ENCODE measurements at regions not wholly inside any gene's neighbourhood (a gene's known extent, or its start where the extent isn't known, plus 50 kb on each side); places are given as distances from the start of the nearest gene placed in this dataset.

- TF ChIP-seq CTCF (IDR thresholded peaks at IDR 0.05 in 2 of 3, conservative IDR thresholded peaks at IDR 0.05 in 1 of 3; ENCODE audit: control insufficient read depth in 2 of 3, extremely low read depth in 1 of 3, insufficient read depth in 1 of 3, low read depth in 3 of 3, low read length in 3 of 3) (no peak), CHD1 (IDR thresholded peaks at IDR 0.05; ENCODE audit: low read depth, low read length) (no peak), NR2F1 (conservative IDR thresholded peaks at IDR 0.05) (no peak)
These were observed 1348.4 kb upstream of the B3GALT2 start (continued) for GRCh38 chr1:194534784-194535183.

- Histone ChIP-seq H3K4me3 (no peak overlapping the region), H3K9me3 (replicated peaks; ENCODE audit: control insufficient read depth, insufficient read depth, low read length) (no peaks in the 10 kb centered on the region; the same call in 2 of the 3 replicates), H2AFZ (ENCODE audit: control insufficient read depth, low read depth, low read length) (no peak overlapping the region), H3K79me2 (ENCODE audit: control insufficient read depth, insufficient read depth, low read length) (no peaks in the 10 kb centered on the region), H4K20me1 (ENCODE audit: control insufficient read depth, insufficient read depth) (no peaks in the 10 kb centered on the region), H3K4me2 (ENCODE audit: control insufficient read depth, insufficient read depth) (no peak overlapping the region), H3K27me3 (replicated peaks in 1 of 2; ENCODE audit: control insufficient read depth in 2 of 2, insufficient read depth in 2 of 2, low read length in 1 of 2) (no peaks in the 10 kb centered on the region), H3K27ac (ENCODE audit: control insufficient read depth, insufficient read depth) (no peak overlapping the region), H3K36me3 (ENCODE audit: control insufficient read depth in 2 of 2, insufficient read depth in 2 of 2, low read length in 1 of 2) (no peaks in the 10 kb centered on the region), H3K9ac (ENCODE audit: control insufficient read depth, insufficient read depth, low read length) (no peak overlapping the region), H3K4me1 (ENCODE audit: control insufficient read depth, insufficient read depth, low read length) (no peaks in the 10 kb centered on the region)
- no TSS peak for BruUV-seq (replicated peaks)
- SMC1A ChIA-PET (ENCODE audit: uncharacterized antibody, unreplicated experiment): no interaction called here
- intact Hi-C loops (cut with micrococcal nuclease; ENCODE audit: unreplicated experiment): no loop called here
- in situ Hi-C loops (cut with MboI): no loop called here
- RAD21 ChIA-PET (ENCODE audit: unreplicated experiment): no interaction called here
- FAIRE-seq (no peak), DNase-seq (ENCODE audit: low read depth, low spot score) (no peak), ATAC-seq (no peak)
- CTCF ChIA-PET: no interaction called here
- WGBS (ENCODE audit: insufficient coverage, insufficient replicate concordance, low lambda C conversion rate, missing lambda C conversion rate): 0% methylated on average over 2 of the region's 2 CpGs
- POLR2A ChIA-PET: no interaction called here
- TF ChIP-seq TBL1XR1 (IDR thresholded peaks at IDR 0.05; ENCODE audit: low read depth, low read length) (no peak), ZBTB11 (CRISPR knock-in tag; IDR thresholded peaks at IDR 0.05) (no peak), CBFB (IDR thresholded peaks at IDR 0.05; ENCODE audit: low read depth) (no peak), CBX5 (IDR thresholded peaks at IDR 0.05; ENCODE audit: low read depth) (no peak), TCF3 (IDR thresholded peaks at IDR 0.05; ENCODE audit: borderline replicate concordance, insufficient read depth, low read depth, low read length) (no peak), CEBPZ (IDR thresholded peaks at IDR 0.05; ENCODE audit: low read depth, low read length) (no peak), TCF7 (IDR thresholded peaks at IDR 0.05; ENCODE audit: borderline replicate concordance) (no peak), NFYA (IDR thresholded peaks at IDR 0.05; ENCODE audit: borderline replicate concordance, low read depth, low read length) (no peak), GABPA (IDR thresholded peaks at IDR 0.05; ENCODE audit: low read depth) (no peak), RELB (IDR thresholded peaks at IDR 0.05; ENCODE audit: low read depth) (no peak)
These were observed 1347.2 kb upstream of the B3GALT2 start for GRCh38 chr1:194533641-194534040.
